HCT116 (cell line): ENCODE measurements at regions not wholly inside any gene's neighbourhood (a gene's known extent, or its start where the extent isn't known, plus 50 kb on each side); places are given as distances from the start of the nearest gene placed in this dataset.

ENCODE experiments used
- ATAC-seq: fragments of 200-7000 bp; cut with Tn5 transposase; 2 replicates; pipeline ENCODE4 v1.9.1; 2020; ENCODE audit warnings: mild to moderate bottlenecking, moderate library complexity
- BruUV-seq: library from RNA; stranded (reverse); fragments of 400-500 nt; replicated peaks from 2 replicates; lab custom pipeline; 2021; lab: Mats Ljungman, UMichigan
- CTCF ChIA-PET: fragments of 300-600 bp; sonication (Branson Sonifier 250); formaldehyde crosslinking; loops from one replicate; lab custom pipeline; 2021; ENCODE audit warnings: antibody characterized with exemption; lab: Charles Lee
- POLR2A ChIA-PET: fragments of 300-600, 350-600 bp; sonication (Branson Sonifier 250); formaldehyde crosslinking; loops from one replicate; lab custom pipeline; 2021; ENCODE audit warnings: antibody characterized with exemption; lab: Charles Lee
- RAD21 ChIA-PET, 2 experiments: fragments of 300-600 bp; sonication (Branson Sonifier 250); formaldehyde crosslinking; loops; one replicate each; lab custom pipeline; 2023; ENCODE audit warnings: low total read pairs in 2 of 2; ENCODE audit not compliant: uncharacterized antibody in 2 of 2, unreplicated experiment in 2 of 2, low non-redundant PET in 1 of 2; lab: Charles Lee
- DNase-seq: peaks from one replicate; pipeline ENCODE4 v3.0.0-alpha.2; 2010; ENCODE audit warnings: low read depth, low spot score
- H2AFZ ChIP-seq: fragments of 200-600 bp; shearing (Covaris generic), sonication (generic); 2 replicates; pipeline ENCODE4 v1.6.1; 2017; ENCODE audit warnings: low read depth, mixed run types, mixed read lengths, antibody characterized with exemption, low read length; ENCODE audit not compliant: poor library complexity, severe bottlenecking
- H3K27ac ChIP-seq: 2 replicates; pipeline ENCODE4 v1.5.1; 2012; ENCODE audit warnings: low read depth, low read length
- H3K27me3 ChIP-seq: fragments of 200-600 bp; sonication (generic); 2 replicates; pipeline ENCODE4 v1.6.1; 2016; ENCODE audit warnings: mixed run types, low read length, mixed read lengths; ENCODE audit not compliant: insufficient read depth
- H3K36me3 ChIP-seq, 2 experiments: fragments of 200-500 bp in 1 of 2; fragments of 200-600 bp in 1 of 2; sonication (Bioruptor generic) in 1 of 2; sonication (generic) in 1 of 2; 2 replicates each; pipeline versions ENCODE4 v1.5.1 to v1.6.1; 2014 to 2016; ENCODE audit warnings: low read length in 2 of 2, inconsistent platforms in 1 of 2, mixed read lengths in 1 of 2, mixed run types in 1 of 2; ENCODE audit not compliant: insufficient read depth in 2 of 2, control insufficient read depth in 1 of 2
- H3K4me1 ChIP-seq, 2 experiments: fragments of 200-600 bp in 1 of 2; sonication (generic) in 1 of 2; 2 replicates each; pipeline versions ENCODE4 v1.5.1 to v1.6.1; 2012 to 2017; ENCODE audit warnings: low read length in 2 of 2, inconsistent platforms in 1 of 2, mild to moderate bottlenecking in 1 of 2, mixed read lengths in 1 of 2, mixed run types in 1 of 2, moderate library complexity in 1 of 2; ENCODE audit not compliant: insufficient read depth in 2 of 2, control insufficient read depth in 1 of 2
- H3K4me2 ChIP-seq: fragments of 200-600 bp; sonication (generic); 2 replicates; pipeline ENCODE4 v1.6.1; 2017; ENCODE audit warnings: mixed run types, low read length, mixed read lengths
- H3K4me3 ChIP-seq, 2 experiments: fragments of 200-600 bp in 1 of 2; sonication (generic) in 1 of 2; replicated peaks in 1 of 2; 2 replicates each; pipeline ENCODE4 v1.5.1; 2011 to 2016; ENCODE audit warnings: low read length in 2 of 2, control low read depth in 1 of 2, low read depth in 1 of 2, mild to moderate bottlenecking in 1 of 2, mixed read lengths in 1 of 2, mixed run types in 1 of 2
- H3K79me2 ChIP-seq: fragments of 200-600 bp; sonication (generic); 2 replicates; pipeline ENCODE4 v1.6.1; 2017; ENCODE audit warnings: mild to moderate bottlenecking, mixed run types, low read length, moderate library complexity, mixed read lengths; ENCODE audit not compliant: insufficient read depth
- H3K9ac ChIP-seq: fragments of 200-600 bp; sonication (generic); 2 replicates; pipeline ENCODE4 v1.6.1; 2016; ENCODE audit warnings: low read length, mixed read lengths
- H3K9me2 ChIP-seq: fragments of 200-600 bp; sonication (generic), shearing (Covaris generic); 2 replicates; pipeline ENCODE4 v1.6.1; 2017; ENCODE audit warnings: mixed run types, mild to moderate bottlenecking, moderate library complexity; ENCODE audit not compliant: insufficient read depth
- H3K9me3 ChIP-seq, 2 experiments: fragments of 200-500 bp in 1 of 2; fragments of 200-600 bp in 1 of 2; sonication (Bioruptor generic) in 1 of 2; sonication (generic) in 1 of 2; 2 replicates each; pipeline ENCODE4 v1.6.1; 2014 to 2017; ENCODE audit warnings: low read length in 2 of 2, mixed read lengths in 2 of 2, inconsistent platforms in 1 of 2, low read depth in 1 of 2, mild to moderate bottlenecking in 1 of 2, mixed run types in 1 of 2, moderate library complexity in 1 of 2; ENCODE audit not compliant: control insufficient read depth in 1 of 2, insufficient read depth in 1 of 2
- H4K20me1 ChIP-seq: fragments of 200-600 bp; sonication (generic), shearing (Covaris generic); 2 replicates; pipeline ENCODE4 v1.6.1; 2017; ENCODE audit warnings: mixed run types, mild to moderate bottlenecking, moderate library complexity; ENCODE audit not compliant: insufficient read depth
- CBX3 ChIP-seq: IDR thresholded peaks from 2 replicates; pipeline ENCODE4 v1.6.1; 2012; ENCODE audit warnings: low read depth
- CEBPB ChIP-seq: IDR thresholded peaks from 2 replicates; pipeline ENCODE4 v1.6.1; 2012; ENCODE audit warnings: low read depth
- ELF1 ChIP-seq: IDR thresholded peaks from 2 replicates; pipeline ENCODE4 v1.6.1; 2012; ENCODE audit warnings: low read depth, borderline replicate concordance
- EZH2 ChIP-seq: fragments of 200-600 bp; sonication (generic); IDR thresholded peaks from 2 replicates; pipeline ENCODE4 v1.6.1; 2017; ENCODE audit warnings: antibody characterized with exemption, mixed run types
- EZH2phosphoT487 ChIP-seq: fragments of 200-600 bp; IDR thresholded peaks from 2 replicates; pipeline ENCODE4 v1.6.1; 2018; ENCODE audit warnings: antibody characterized with exemption, borderline replicate concordance
- FOSL1 ChIP-seq: IDR thresholded peaks from 2 replicates; pipeline ENCODE4 v1.6.1; 2012; ENCODE audit warnings: low read depth
- JUND ChIP-seq: IDR thresholded peaks from 2 replicates; pipeline ENCODE4 v1.6.1; 2012
- POLR2A ChIP-seq: IDR thresholded peaks from 2 replicates; pipeline ENCODE4 v1.7.0; 2011; ENCODE audit warnings: borderline replicate concordance; ENCODE audit not compliant: insufficient read depth, insufficient read length; ENCODE audit errors: extremely low read depth
- POLR2AphosphoS5 ChIP-seq: IDR thresholded peaks from 2 replicates; pipeline ENCODE4 v1.6.1; 2011; ENCODE audit warnings: mild to moderate bottlenecking, low read depth, low read length, moderate library complexity
- SIN3A ChIP-seq: IDR thresholded peaks from 2 replicates; pipeline ENCODE4 v1.6.1; 2012; ENCODE audit warnings: low read depth
- SP1 ChIP-seq: IDR thresholded peaks from 2 replicates; pipeline ENCODE4 v1.6.1; 2012; ENCODE audit warnings: low read depth
- SRF ChIP-seq: IDR thresholded peaks from 2 replicates; pipeline ENCODE4 v1.6.1; 2012; ENCODE audit warnings: low read depth
- TCF7L2 ChIP-seq: IDR thresholded peaks from 2 replicates; pipeline ENCODE4 v1.7.0; 2011; ENCODE audit warnings: borderline replicate concordance, inconsistent platforms; ENCODE audit not compliant: insufficient read depth, insufficient read length; ENCODE audit errors: extremely low read depth
- YY1 ChIP-seq: IDR thresholded peaks from 2 replicates; pipeline ENCODE4 v1.6.1; 2011; ENCODE audit warnings: low read length, low read depth, moderate library complexity, mild to moderate bottlenecking; ENCODE audit not compliant: insufficient replicate concordance; ENCODE audit errors: extremely low read depth
- ZNF274 ChIP-seq: fragments of 200-500 bp; sonication (Bioruptor generic); IDR thresholded peaks from 2 replicates; pipeline ENCODE4 v1.6.1; 2014; ENCODE audit warnings: mild to moderate bottlenecking, low read depth, low read length, inconsistent platforms
- intact Hi-C: fragments of 100-400 bp; cut with micrococcal nuclease; formaldehyde crosslinking; loops from 2 replicates; pipeline ENCODE4 v1.10.0; 2022
- TF ChIP-seq, protein P1 (sequence below): IDR thresholded peaks from 2 replicates; pipeline ENCODE4 v1.6.1; 2012
- TF ChIP-seq, protein P2 (sequence below): IDR thresholded peaks from 2 replicates; pipeline ENCODE4 v1.6.1; 2012; ENCODE audit warnings: low read depth
- TF ChIP-seq, protein P3 (sequence below), 3 experiments: fragments of 200-600 bp in 1 of 3; sonication (generic) in 1 of 3; IDR thresholded peaks in 2 of 3; conservative IDR thresholded peaks in 1 of 3; 2 replicates each; pipeline ENCODE4 v1.5.1; 2012 to 2017; ENCODE audit warnings: low read depth in 2 of 3, low read length in 2 of 3, antibody characterized with exemption in 1 of 3, borderline replicate concordance in 1 of 3, control low read depth in 1 of 3, mild to moderate bottlenecking in 1 of 3, mixed read lengths in 1 of 3, mixed run types in 1 of 3, moderate library complexity in 1 of 3; ENCODE audit not compliant: insufficient read depth in 1 of 3

- Histone ChIP-seq H3K9me2 (no peaks in the 10 kb centered on the region), H3K9ac (no peak overlapping the region)
- BruUV-seq = no TSS peak
- TF ChIP-seq POLR2AphosphoS5 (no peak), ZNF274 (no peak), YY1 (no peak), SP1 (no peak), POLR2A (no peak), SIN3A (no peak), FOSL1 (no peak), TCF7L2 (no peak), CBX3 (no peak), JUND (no peak), ELF1 (no peak), EZH2phosphoT487 (no peak), EZH2 (no peak), CEBPB (no peak), SRF (no peak)
- TF ChIP-seq, protein P1, sequence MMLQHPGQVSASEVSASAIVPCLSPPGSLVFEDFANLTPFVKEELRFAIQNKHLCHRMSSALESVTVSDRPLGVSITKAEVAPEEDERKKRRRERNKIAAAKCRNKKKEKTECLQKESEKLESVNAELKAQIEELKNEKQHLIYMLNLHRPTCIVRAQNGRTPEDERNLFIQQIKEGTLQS = no peak
- TF ChIP-seq, protein P2, sequence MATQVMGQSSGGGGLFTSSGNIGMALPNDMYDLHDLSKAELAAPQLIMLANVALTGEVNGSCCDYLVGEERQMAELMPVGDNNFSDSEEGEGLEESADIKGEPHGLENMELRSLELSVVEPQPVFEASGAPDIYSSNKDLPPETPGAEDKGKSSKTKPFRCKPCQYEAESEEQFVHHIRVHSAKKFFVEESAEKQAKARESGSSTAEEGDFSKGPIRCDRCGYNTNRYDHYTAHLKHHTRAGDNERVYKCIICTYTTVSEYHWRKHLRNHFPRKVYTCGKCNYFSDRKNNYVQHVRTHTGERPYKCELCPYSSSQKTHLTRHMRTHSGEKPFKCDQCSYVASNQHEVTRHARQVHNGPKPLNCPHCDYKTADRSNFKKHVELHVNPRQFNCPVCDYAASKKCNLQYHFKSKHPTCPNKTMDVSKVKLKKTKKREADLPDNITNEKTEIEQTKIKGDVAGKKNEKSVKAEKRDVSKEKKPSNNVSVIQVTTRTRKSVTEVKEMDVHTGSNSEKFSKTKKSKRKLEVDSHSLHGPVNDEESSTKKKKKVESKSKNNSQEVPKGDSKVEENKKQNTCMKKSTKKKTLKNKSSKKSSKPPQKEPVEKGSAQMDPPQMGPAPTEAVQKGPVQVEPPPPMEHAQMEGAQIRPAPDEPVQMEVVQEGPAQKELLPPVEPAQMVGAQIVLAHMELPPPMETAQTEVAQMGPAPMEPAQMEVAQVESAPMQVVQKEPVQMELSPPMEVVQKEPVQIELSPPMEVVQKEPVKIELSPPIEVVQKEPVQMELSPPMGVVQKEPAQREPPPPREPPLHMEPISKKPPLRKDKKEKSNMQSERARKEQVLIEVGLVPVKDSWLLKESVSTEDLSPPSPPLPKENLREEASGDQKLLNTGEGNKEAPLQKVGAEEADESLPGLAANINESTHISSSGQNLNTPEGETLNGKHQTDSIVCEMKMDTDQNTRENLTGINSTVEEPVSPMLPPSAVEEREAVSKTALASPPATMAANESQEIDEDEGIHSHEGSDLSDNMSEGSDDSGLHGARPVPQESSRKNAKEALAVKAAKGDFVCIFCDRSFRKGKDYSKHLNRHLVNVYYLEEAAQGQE = no peak
- TF ChIP-seq, protein P3, sequence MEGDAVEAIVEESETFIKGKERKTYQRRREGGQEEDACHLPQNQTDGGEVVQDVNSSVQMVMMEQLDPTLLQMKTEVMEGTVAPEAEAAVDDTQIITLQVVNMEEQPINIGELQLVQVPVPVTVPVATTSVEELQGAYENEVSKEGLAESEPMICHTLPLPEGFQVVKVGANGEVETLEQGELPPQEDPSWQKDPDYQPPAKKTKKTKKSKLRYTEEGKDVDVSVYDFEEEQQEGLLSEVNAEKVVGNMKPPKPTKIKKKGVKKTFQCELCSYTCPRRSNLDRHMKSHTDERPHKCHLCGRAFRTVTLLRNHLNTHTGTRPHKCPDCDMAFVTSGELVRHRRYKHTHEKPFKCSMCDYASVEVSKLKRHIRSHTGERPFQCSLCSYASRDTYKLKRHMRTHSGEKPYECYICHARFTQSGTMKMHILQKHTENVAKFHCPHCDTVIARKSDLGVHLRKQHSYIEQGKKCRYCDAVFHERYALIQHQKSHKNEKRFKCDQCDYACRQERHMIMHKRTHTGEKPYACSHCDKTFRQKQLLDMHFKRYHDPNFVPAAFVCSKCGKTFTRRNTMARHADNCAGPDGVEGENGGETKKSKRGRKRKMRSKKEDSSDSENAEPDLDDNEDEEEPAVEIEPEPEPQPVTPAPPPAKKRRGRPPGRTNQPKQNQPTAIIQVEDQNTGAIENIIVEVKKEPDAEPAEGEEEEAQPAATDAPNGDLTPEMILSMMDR (IDR thresholded peaks at IDR 0.05 in 2 of 3, conservative IDR thresholded peaks at IDR 0.05 in 1 of 3; ENCODE audit: borderline replicate concordance in 1 of 3, insufficient read depth in 1 of 3, low read depth in 2 of 3, low read length in 2 of 3) = no peak
- TF ChIP-seq, all 23 proteins: peak for 0
- Histone ChIP-seq H2AFZ (no peak overlapping the region), H3K79me2 (no peaks in the 10 kb centered on the region), H3K9me3 (no peaks in the 10 kb centered on the region), H3K27me3 (no peaks in the 10 kb centered on the region), H3K36me3 (no peaks in the 10 kb centered on the region), H3K4me1 (no peaks in the 10 kb centered on the region), H3K4me3 (no peak overlapping the region), H4K20me1 (no peaks in the 10 kb centered on the region), H3K4me2 (no peak overlapping the region), H3K27ac (no peak overlapping the region)
- DNase-seq (no peak), ATAC-seq (no peak)
- intact Hi-C loops = no loop called here
- POLR2A ChIA-PET = no interaction called here
- RAD21 ChIA-PET = no interaction called here
- CTCF ChIA-PET = no interaction called here
Measured at GRCh38 chr6:3958255-3958654, 109.1 kb downstream of the FAM50B start.
